Activated CD8-positive, alpha-beta T cell treated with anti-CD3 and anti-CD28 coated beads for 36 hours (primary cell): ENCODE measurements at regions not wholly inside any gene's neighbourhood (a gene's known extent, or its start where the extent isn't known, plus 50 kb on each side); places are given as distances from the start of the nearest gene placed in this dataset.

Experiments
- ATAC-seq: fragments of 200-7000 bp; cut with Tn5 transposase; one replicate; pipeline ENCODE4 v1.10.0; 2021; ENCODE audit warnings: mild to moderate bottlenecking, moderate library complexity
- CTCF ChIA-PET: fragments of 350-600 bp; sonication (Branson Sonifier 250); formaldehyde crosslinking; loops from one replicate; lab custom pipeline; 2021; ENCODE audit warnings: antibody characterized with exemption; lab: Charles Lee
- POLR2A ChIA-PET: fragments of 350-600 bp; sonication (Branson Sonifier 250); formaldehyde crosslinking; loops from one replicate; lab custom pipeline; 2021; ENCODE audit warnings: antibody characterized with exemption; lab: Charles Lee
- DNase-seq: peaks from one replicate; pipeline ENCODE4 v3.0.0-alpha.2; 2020
- H3K27ac Mint-ChIP-seq: one replicate; pipeline ENCODE4 v1.8.0; 2021; ENCODE audit warnings: mild to moderate bottlenecking, mixed read lengths
- H3K27me3 Mint-ChIP-seq: one replicate; pipeline ENCODE4 v1.8.0; 2021; ENCODE audit warnings: mixed read lengths
- H3K36me3 Mint-ChIP-seq: one replicate; pipeline ENCODE4 v1.8.0; 2021; ENCODE audit warnings: low read depth, mixed read lengths
- H3K4me1 Mint-ChIP-seq: one replicate; pipeline ENCODE4 v1.8.0; 2021; ENCODE audit warnings: low read depth, mixed read lengths
- H3K4me3 Mint-ChIP-seq: one replicate; pipeline ENCODE4 v1.8.0; 2021; ENCODE audit warnings: mild to moderate bottlenecking, moderate library complexity, mixed read lengths
- H3K9me3 Mint-ChIP-seq: one replicate; pipeline ENCODE4 v1.8.0; 2021; ENCODE audit warnings: mixed read lengths
- CTCF ChIP-seq: fragments of 200-600 bp; IDR thresholded peaks from one replicate; pipeline ENCODE4 v1.8.0; 2022; ENCODE audit warnings: antibody characterized with exemption, mild to moderate bottlenecking
- intact Hi-C: fragments of 100-400 bp; cut with micrococcal nuclease; formaldehyde crosslinking; loops from one replicate; pipeline ENCODE4 v1.10.0; 2022

- H3K27me3 Mint-ChIP-seq: peaks cover 4% of the 10 kb centered on the region
- ChIA-PET POLR2A (no interaction called here), CTCF (interaction anchor here (1.1 kb wide), 1 partner anchor 10 kb away, joined by 6 read pairs; no protein-coding TSS in a partner anchor)
- DNase-seq (no peak), ATAC-seq (no peak)
- no peaks in the 10 kb centered on the region for H3K36me3 Mint-ChIP-seq
- no peak overlapping the region for H3K4me3 Mint-ChIP-seq
- intact Hi-C loops: no loop called here
- H3K27ac Mint-ChIP-seq: no peak overlapping the region
- no peak for TF ChIP-seq CTCF
- peaks cover 7% of the 10 kb centered on the region for H3K9me3 Mint-ChIP-seq
- H3K4me1 Mint-ChIP-seq: no peaks in the 10 kb centered on the region
Measured at GRCh38 chr6:153958860-153959259, 80.2 kb upstream of the OPRM1 start.

- H3K9me3 Mint-ChIP-seq: peaks cover 7% of the 10 kb centered on the region
- ATAC-seq (no peak), DNase-seq (no peak)
- CTCF ChIA-PET: no interaction called here
- H3K4me1 Mint-ChIP-seq: no peaks in the 10 kb centered on the region
- no peaks in the 10 kb centered on the region for H3K36me3 Mint-ChIP-seq
- no peak overlapping the region for H3K4me3 Mint-ChIP-seq
- TF ChIP-seq CTCF: no peak
- H3K27me3 Mint-ChIP-seq: peaks cover 4% of the 10 kb centered on the region
- intact Hi-C loops: no loop called here
- POLR2A ChIA-PET: no interaction called here
- no peak overlapping the region for H3K27ac Mint-ChIP-seq
Measured at GRCh38 chr6:153957394-153957793, 81.6 kb upstream of the OPRM1 start.

- intact Hi-C loops: no loop called here
- ATAC-seq (no peak), DNase-seq (no peak)
- H3K27me3 Mint-ChIP-seq: peaks cover 4% of the 10 kb centered on the region
- POLR2A ChIA-PET: no interaction called here
- peaks cover 7% of the 10 kb centered on the region for H3K9me3 Mint-ChIP-seq
- H3K4me1 Mint-ChIP-seq: no peaks in the 10 kb centered on the region
- H3K27ac Mint-ChIP-seq: no peak overlapping the region
- H3K4me3 Mint-ChIP-seq: no peak overlapping the region
- CTCF ChIA-PET: no interaction called here
- H3K36me3 Mint-ChIP-seq: no peaks in the 10 kb centered on the region
- no peak for TF ChIP-seq CTCF
Measured at GRCh38 chr6:153956808-153957207, 82.2 kb upstream of the OPRM1 start.

GRCh38 chr6:153949616-153950015, 89.4 kb upstream of the OPRM1 start:
- intact Hi-C loops: no loop called here

More at GRCh38 chr6:153949616-153950015, 89.4 kb upstream of the OPRM1 start:
- no peaks in the 10 kb centered on the region for H3K36me3 Mint-ChIP-seq
- peaks cover 6% of the 10 kb centered on the region for H3K27me3 Mint-ChIP-seq
- POLR2A ChIA-PET: no interaction called here
- H3K27ac Mint-ChIP-seq: no peak overlapping the region
- CTCF ChIA-PET: no interaction called here
- H3K9me3 Mint-ChIP-seq: peaks cover 4% of the 10 kb centered on the region
- H3K4me3 Mint-ChIP-seq: no peak overlapping the region
- H3K4me1 Mint-ChIP-seq: no peaks in the 10 kb centered on the region
- DNase-seq: no peak
- no peak for TF ChIP-seq CTCF
- ATAC-seq: no peak
